CD4-positive, alpha-beta T cell treated with Interleukin-4 for 4 hours (primary cell): ENCODE measurements at regions not wholly inside any gene's neighbourhood (a gene's known extent, or its start where the extent isn't known, plus 50 kb on each side); places are given as distances from the start of the nearest gene placed in this dataset.

Experiments used
- DNase-seq: peaks from one replicate; pipeline ENCODE4 v3.0.0-alpha.2; 2020

DNA sequence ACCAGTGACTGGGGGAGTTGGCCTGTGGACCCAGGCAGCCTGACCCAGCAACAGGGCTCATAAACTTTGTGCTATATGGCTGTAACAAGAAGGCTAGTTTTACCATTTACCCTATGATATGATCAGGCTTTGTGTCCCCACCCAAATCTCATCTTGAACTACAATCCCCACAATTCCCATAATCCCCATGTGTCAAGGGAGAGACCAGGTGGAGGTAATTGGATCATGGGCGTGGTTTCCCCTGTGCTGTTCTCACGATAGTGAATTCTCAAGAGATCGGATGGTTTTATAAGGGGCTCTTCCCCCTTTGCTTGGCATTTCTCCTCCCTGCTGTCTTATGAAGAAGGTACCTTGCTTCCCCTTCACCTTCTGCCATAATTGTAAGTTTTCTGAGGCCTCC lies 111.2 kb upstream of the NLRP1 start:
- no peak for DNase-seq

DNA sequence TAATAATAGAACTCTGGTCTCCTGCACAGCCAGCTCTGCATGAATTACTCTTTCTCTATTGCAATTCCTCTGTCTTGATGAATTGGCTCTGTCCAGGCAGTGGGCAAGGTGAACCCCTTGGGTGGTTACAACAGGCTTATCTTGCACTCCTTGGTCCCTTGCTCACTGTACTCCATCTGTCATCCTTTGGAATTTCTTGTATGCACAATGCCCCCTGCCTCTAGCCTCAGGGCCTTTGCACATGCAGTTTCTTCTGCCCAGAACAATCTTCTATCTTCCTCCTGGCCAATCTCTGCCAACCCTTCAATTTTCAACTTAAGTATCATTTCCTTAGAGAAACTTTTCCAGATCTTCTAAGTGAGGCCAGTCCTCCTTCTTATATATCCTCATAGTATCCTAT lies 114.7 kb upstream of the NLRP1 start:
- no peak for DNase-seq

DNA sequence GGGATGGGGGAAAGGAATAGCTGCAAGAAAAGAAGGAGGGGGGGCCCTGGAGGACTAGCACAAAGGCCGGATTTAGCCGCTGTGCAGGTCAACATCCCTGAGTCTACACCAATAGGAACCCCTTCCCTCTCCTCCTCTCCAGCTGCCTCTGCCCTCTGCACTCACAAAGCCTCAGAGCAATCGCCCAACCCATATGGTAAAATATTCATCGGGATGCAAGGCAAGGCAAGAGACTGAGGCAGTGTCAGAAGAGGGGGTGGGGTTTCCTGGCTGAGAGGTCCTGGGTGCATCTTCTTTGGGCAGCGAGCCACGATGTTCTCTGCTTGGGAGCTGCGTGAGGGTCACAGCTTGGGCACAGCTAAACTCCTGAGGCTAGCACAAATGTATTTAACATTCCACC lies 115.5 kb upstream of the NLRP1 start:
- DNase-seq: no peak

GRCh38 chr17:5700745-5701144 lies 116.4 kb upstream of the NLRP1 start:
- DNase-seq: no peak

DNA sequence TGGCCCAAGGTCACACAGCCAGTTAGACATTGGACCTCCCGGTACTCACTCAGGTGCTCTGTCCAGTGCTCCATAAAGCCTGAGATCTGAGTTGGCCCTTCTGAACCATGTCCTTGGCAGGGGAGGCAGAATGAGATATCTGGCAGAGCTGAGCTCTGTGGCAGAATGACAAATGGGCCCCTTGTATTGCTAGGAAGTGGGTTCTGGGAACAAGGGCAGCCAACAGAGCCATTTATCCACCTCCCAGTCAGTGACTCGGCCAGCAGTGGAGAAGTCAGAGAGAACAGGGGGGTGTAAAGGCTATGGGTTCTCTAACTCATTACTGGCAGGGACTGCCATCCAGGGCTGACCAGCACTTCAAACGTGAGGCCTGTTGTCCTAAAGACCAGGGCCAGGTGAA lies 117.1 kb upstream of the NLRP1 start:
- DNase-seq: no peak

DNA sequence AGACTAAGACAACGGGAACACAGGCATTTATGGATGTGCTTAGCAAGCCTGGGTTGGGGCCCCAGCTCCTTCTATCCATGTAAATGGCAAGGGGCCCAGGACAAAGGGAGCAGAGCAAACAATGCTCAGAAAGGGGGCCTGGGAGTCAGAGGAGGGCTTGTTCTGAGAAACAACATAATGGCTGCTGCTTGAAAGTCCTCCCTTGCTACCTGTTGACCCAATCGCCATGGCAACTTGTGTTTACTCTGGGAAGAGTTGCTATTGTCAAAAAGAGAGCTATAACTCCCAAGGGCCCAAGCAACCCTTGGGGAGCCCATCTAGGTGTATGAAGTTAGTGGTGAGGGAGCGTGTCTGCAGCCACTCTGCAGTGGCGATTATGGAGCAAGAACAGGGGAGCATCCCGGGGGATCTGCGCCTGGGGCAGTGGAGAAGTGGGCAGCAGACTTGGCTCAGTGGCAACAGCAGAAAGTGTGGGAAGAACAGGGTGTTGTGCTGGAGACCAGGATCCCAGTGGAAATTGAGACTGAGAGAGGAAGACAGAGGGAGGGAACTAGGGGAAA lies 118.7 kb upstream of the NLRP1 start:
- DNase-seq: no peak

DNA sequence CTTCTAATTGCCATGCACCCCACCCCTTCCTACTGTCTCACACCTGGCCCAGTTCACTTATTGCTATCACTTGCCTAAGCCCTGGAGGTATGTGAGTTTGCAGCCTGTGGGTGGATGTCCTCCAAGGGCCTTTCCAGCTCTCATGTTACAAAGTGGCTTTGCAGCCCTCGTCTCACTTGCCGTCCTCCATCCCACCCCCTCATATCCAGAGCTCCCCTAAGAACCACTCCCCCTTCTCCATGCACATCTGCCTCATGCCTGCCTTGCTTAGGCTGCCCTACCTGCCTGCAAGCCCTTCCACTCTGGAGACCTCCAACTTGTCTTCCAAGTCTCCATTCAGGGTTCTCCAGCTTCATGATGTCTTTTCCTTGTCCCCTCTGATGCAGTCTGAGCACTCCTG lies 119.4 kb upstream of the NLRP1 start:
- no peak for DNase-seq

- no peak for DNase-seq
Measured at GRCh38 chr17:5705081-5705875, 121.0 kb upstream of the NLRP1 start.

- DNase-seq: no peak
Measured at GRCh38 chr17:5705876-5706576, 121.7 kb upstream of the NLRP1 start.

- peak; percentile 50 for DNase-seq
Measured at GRCh38 chr17:5706577-5707210, 122.4 kb upstream of the NLRP1 start.

- DNase-seq: no peak
Measured at GRCh38 chr17:5707482-5707881, 123.2 kb upstream of the NLRP1 start.

DNA sequence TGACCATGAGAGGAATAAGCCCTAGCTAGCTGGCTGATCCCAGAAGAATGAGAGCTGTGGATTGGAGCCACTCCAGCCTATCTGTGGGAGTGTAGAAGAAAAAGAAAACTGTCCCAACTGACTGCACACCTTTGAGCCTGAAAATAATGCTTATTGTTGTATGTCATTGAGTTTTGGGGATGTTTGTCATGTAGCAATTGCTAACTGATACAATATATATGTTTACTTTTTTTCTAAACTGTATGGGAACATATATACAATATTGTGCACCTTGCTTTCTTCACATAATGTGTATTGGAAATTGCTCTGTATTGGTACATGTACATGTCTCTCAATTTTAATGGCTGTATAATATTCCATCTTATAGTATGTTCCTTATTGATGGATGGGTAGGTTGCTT lies 124.0 kb upstream of the NLRP1 start:
- no peak for DNase-seq

- DNase-seq: no peak
Measured at GRCh38 chr17:5711344-5711743, 127.0 kb upstream of the NLRP1 start.

DNA sequence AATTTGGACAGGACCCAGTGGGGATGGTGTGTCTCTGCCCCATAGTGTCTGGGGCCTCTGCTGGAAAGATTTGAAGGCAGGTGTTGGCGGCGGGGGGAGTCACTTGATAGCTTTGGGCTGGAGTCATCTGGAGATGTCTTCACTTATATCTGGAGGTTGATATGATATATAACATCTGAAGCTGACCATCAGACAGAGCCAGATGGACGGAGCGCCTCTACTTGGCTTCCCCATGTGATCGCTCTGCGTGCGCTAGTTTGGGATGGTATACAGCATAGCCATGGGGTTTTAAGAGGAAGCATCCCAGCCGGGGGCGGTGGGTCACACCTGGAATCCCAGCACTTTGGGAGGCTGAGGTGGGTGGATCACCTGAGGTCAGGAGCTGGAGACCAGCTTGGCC lies 130.7 kb upstream of the NLRP1 start:
- no peak for DNase-seq

GRCh38 chr17:5715478-5715877 lies 131.2 kb upstream of the NLRP1 start:
- DNase-seq: no peak

- DNase-seq: no peak
Measured at GRCh38 chr17:5718726-5719125, 134.4 kb upstream of the NLRP1 start.

DNA sequence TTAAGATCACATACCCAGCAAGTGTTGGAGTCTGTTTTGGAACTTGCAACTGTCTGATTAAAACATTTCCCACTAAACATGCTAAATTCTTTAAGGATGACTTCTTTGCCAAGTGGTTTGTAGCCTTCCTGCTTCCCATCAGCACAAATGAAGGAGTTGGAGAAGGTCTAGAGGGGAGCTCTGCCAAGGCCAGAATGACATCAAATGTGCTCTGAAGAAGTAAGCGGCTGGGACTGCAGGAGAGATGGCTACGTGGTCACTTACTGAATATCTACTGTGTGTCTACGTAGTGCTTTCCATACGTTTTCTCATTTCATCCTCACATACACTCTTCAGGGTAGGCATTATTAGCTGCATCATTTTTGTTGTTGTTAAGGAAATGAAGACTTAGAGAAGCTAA lies 135.7 kb upstream of the NLRP1 start:
- DNase-seq: no peak

GRCh38 chr17:5730373-5730772 lies 146.1 kb upstream of the NLRP1 start:
- DNase-seq: no peak

DNA sequence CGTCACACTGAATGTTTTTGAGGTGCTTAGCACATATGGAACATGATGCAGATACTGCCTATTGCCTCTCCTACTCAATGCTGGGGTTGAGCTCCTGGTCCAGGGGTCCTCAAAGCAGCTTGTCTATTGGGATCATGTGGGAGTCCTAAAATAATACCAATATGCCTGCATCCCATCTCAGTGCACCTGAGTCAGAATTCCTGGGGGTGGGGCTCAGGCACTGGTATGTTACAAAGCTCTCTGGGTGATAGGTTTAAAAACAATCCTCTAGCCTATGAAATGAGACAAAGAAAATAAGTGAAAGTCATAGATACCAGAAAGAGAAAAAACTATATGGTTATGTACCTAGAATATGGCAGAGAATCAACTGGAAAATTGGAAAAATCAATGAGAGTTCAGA lies 156.6 kb upstream of the NLRP1 start:
- no peak for DNase-seq

GRCh38 chr17:5741810-5742209 lies 157.5 kb upstream of the NLRP1 start:
- DNase-seq: no peak

DNA sequence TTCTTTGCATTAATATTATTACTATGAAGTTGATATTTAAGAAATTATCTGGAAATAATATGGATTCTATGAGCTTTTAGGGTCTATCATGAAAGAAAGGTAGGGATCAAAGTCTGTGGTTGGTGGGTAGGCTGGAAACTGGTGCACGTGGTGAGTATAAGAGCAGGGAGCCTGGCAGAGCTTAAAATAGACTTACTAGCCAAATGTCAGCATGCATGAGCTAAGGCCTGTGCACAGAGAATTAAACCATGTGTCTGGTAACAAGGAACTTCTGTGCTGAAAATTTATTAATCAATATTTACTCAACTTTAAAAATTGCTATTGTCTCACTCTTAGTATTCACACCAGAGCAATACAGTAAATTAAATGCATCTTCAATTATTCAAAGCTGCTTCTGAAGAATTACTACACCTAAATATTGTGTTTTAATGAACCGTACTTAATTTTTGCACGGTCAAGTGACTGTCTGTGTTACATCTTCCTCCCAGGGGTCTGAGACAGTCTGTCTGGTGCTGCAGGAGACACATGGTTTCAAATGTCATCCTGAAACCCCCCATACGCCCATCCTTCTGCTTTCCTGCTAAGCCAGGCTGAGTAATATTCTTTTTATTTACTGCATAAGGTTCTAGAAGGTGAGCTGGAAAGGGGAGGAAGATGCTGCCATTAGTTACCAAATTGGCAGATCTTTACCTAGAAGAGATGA lies 161.0 kb upstream of the NLRP1 start:
- DNase-seq: no peak

DNA sequence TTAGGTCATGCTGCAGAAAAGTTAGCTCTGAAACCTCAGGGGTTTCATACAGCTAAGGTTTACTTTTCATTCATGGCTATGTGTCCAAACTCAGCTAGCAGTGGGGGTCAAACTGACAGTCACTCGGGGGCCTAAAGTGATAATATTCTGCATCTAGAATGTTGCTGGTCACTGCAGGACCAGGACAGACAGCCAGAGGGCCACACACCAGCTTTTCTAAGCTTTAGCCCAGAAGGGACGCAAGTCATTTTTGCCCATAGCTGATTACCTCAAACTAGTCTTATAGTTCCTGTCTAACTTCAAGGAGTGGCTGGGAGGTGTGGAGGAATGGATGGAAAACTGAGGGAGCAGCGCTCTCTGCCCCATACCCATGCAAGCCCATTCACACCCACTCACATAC lies 163.0 kb upstream of the NLRP1 start:
- no peak for DNase-seq

DNA sequence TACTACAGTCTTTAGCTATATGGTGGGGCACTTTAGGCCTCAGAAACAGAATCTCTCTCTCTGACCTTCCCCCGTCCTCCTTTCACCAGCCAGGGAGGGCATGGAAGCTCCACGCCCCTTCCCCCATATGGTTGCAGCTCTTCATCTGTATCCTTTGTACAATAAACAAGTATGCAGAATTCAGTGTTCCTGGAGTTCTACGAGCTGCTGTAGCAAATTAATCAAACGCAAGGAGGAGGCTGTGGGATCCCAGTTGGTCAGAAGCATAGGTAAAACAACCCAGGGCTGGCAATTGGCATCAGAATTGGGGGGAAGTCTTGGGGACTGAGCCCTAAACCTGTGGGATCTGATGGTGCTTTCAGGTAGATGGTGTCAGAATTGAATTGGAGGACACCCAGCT lies 163.7 kb upstream of the NLRP1 start:
- DNase-seq: no peak
